H9 (cell line): ENCODE measurements at regions not wholly inside any gene's neighbourhood (a gene's known extent, or its start where the extent isn't known, plus 50 kb on each side); places are given as distances from the start of the nearest gene placed in this dataset.

ENCODE experiments used
- DNase-seq: peaks from one replicate; pipeline ENCODE4 v3.0.0-alpha.2; 2017
- H2AFZ ChIP-seq: one replicate; pipeline ENCODE4 v1.6.1; 2013; ENCODE audit warnings: mild to moderate bottlenecking, low read length, control low read depth, moderate library complexity
- H2AK5ac ChIP-seq: 2 replicates; pipeline ENCODE4 v1.6.1; 2013; ENCODE audit warnings: low read length, control low read depth, mixed read lengths; ENCODE audit not compliant: insufficient read length
- H2BK120ac ChIP-seq: one replicate; pipeline ENCODE4 v1.6.1; 2013; ENCODE audit warnings: low read depth, mild to moderate bottlenecking, low read length, control low read depth, inconsistent platforms; ENCODE audit not compliant: poor library complexity, severe bottlenecking
- H2BK12ac ChIP-seq: 2 replicates; pipeline ENCODE4 v1.6.1; 2013; ENCODE audit warnings: low read length, control low read depth, mixed read lengths, low read depth; ENCODE audit not compliant: insufficient read length
- H2BK15ac ChIP-seq: 2 replicates; pipeline ENCODE4 v1.6.1; 2013; ENCODE audit warnings: low read depth, low read length, control low read depth
- H2BK20ac ChIP-seq: one replicate; pipeline ENCODE4 v1.6.1; 2013; ENCODE audit warnings: low read depth, mild to moderate bottlenecking, low read length, control low read depth, inconsistent platforms; ENCODE audit not compliant: poor library complexity, severe bottlenecking
- H2BK5ac ChIP-seq: 2 replicates; pipeline ENCODE4 v1.6.1; 2013; ENCODE audit warnings: low read length, control low read depth, mixed read lengths; ENCODE audit not compliant: insufficient read length
- H3K14ac ChIP-seq: 2 replicates; pipeline ENCODE4 v1.6.1; 2013; ENCODE audit warnings: low read length, control low read depth; ENCODE audit not compliant: insufficient read depth
- H3K18ac ChIP-seq: 2 replicates; pipeline ENCODE4 v1.6.1; 2013; ENCODE audit warnings: low read depth, mild to moderate bottlenecking, mixed read lengths, low read length, control low read depth; ENCODE audit not compliant: insufficient read length
- H3K23ac ChIP-seq: 2 replicates; pipeline ENCODE4 v1.6.1; 2013; ENCODE audit warnings: low read length, control low read depth, mixed read lengths, low read depth; ENCODE audit not compliant: insufficient read length
- H3K23me2 ChIP-seq: 2 replicates; pipeline ENCODE4 v1.6.1; 2013; ENCODE audit warnings: low read depth, mild to moderate bottlenecking, mixed read lengths, low read length, control low read depth; ENCODE audit not compliant: insufficient read length, poor library complexity, severe bottlenecking
- H3K27ac ChIP-seq: 2 replicates; pipeline ENCODE4 v1.5.1; 2013; ENCODE audit warnings: low read length, control low read depth, mixed read lengths, low read depth; ENCODE audit not compliant: insufficient read length
- H3K27me3 ChIP-seq: 2 replicates; pipeline ENCODE4 v1.6.1; 2013; ENCODE audit warnings: low read length, control low read depth, inconsistent platforms; ENCODE audit not compliant: insufficient read depth
- H3K4ac ChIP-seq: 2 replicates; pipeline ENCODE4 v1.6.1; 2013; ENCODE audit warnings: low read depth, mild to moderate bottlenecking, control low read depth, inconsistent platforms, low read length, moderate library complexity
- H3K4me1 ChIP-seq: 2 replicates; pipeline ENCODE4 v1.6.1; 2013; ENCODE audit warnings: low read length, control low read depth, inconsistent platforms; ENCODE audit not compliant: insufficient read depth
- H3K4me2 ChIP-seq: 2 replicates; pipeline ENCODE4 v1.6.1; 2013; ENCODE audit warnings: low read length, control low read depth, mixed read lengths; ENCODE audit not compliant: insufficient read length, insufficient read depth
- H3K56ac ChIP-seq: 2 replicates; pipeline ENCODE4 v1.6.1; 2013; ENCODE audit warnings: low read depth, mild to moderate bottlenecking, mixed read lengths, low read length, control low read depth; ENCODE audit not compliant: insufficient read length
- H3K79me1 ChIP-seq: 2 replicates; pipeline ENCODE4 v1.6.1; 2013; ENCODE audit warnings: low read depth, mild to moderate bottlenecking, moderate library complexity, low read length, control low read depth, inconsistent platforms; ENCODE audit not compliant: insufficient read depth, poor library complexity, severe bottlenecking
- H3K79me2 ChIP-seq: 2 replicates; pipeline ENCODE4 v1.6.1; 2013; ENCODE audit warnings: low read length, control low read depth, inconsistent platforms; ENCODE audit not compliant: insufficient read depth
- H3K9ac ChIP-seq: 2 replicates; pipeline ENCODE4 v1.6.1; 2013; ENCODE audit warnings: low read length, control low read depth, mixed read lengths; ENCODE audit not compliant: insufficient read length; ENCODE audit errors: extremely low read depth
- H3K9me3 ChIP-seq: one replicate; pipeline ENCODE4 v1.6.1; 2013; ENCODE audit warnings: low read depth, low read length, inconsistent platforms; ENCODE audit not compliant: control insufficient read depth
- H3T11ph ChIP-seq: one replicate; pipeline ENCODE4 v1.6.1; 2013; ENCODE audit warnings: mild to moderate bottlenecking, low read length, control low read depth, inconsistent platforms
- H4K20me1 ChIP-seq: one replicate; pipeline ENCODE4 v1.6.1; 2013; ENCODE audit not compliant: control insufficient read depth, insufficient read length, insufficient read depth
- H4K5ac ChIP-seq: 2 replicates; pipeline ENCODE4 v1.6.1; 2013; ENCODE audit warnings: low read depth, mild to moderate bottlenecking, mixed read lengths, low read length, control low read depth; ENCODE audit not compliant: insufficient read length
- H4K8ac ChIP-seq: replicated peaks from 2 replicates; pipeline ENCODE4 v1.6.1; 2013; ENCODE audit warnings: low read length, control low read depth, mixed read lengths, low read depth; ENCODE audit not compliant: insufficient read length
- H4K91ac ChIP-seq: 2 replicates; pipeline ENCODE4 v1.6.1; 2013; ENCODE audit warnings: low read depth, mild to moderate bottlenecking, moderate library complexity, mixed read lengths, low read length, control low read depth; ENCODE audit not compliant: insufficient read length
- H3K27ac Mint-ChIP-seq, 3 experiments: 2 replicates in 2 of 3; 3 replicates in 1 of 3; pipeline ENCODE4 v1.8.0; 2020 to 2021; ENCODE audit warnings: mixed read lengths in 3 of 3, mild to moderate bottlenecking in 1 of 3, moderate library complexity in 1 of 3
- H3K27me3 Mint-ChIP-seq: 2 replicates; pipeline ENCODE4 v1.8.0; 2021; ENCODE audit warnings: low read depth, mild to moderate bottlenecking, moderate library complexity, mixed read lengths
- H3K36me3 Mint-ChIP-seq, 3 experiments: 2 replicates in 2 of 3; 3 replicates in 1 of 3; pipeline ENCODE4 v1.8.0; 2020 to 2021; ENCODE audit warnings: low read depth in 3 of 3, mixed read lengths in 3 of 3; ENCODE audit not compliant: insufficient read depth in 1 of 3
- H3K4me1 Mint-ChIP-seq, 2 experiments: 2 replicates each; pipeline ENCODE4 v1.8.0; 2020; ENCODE audit warnings: mixed read lengths in 2 of 2
- H3K4me3 Mint-ChIP-seq, 2 experiments: 2 replicates in 1 of 2; 3 replicates in 1 of 2; pipeline ENCODE4 v1.8.0; 2020 to 2021; ENCODE audit warnings: mild to moderate bottlenecking in 2 of 2, mixed read lengths in 2 of 2, moderate library complexity in 1 of 2
- H3K9me3 Mint-ChIP-seq, 2 experiments: 2 replicates in 1 of 2; 3 replicates in 1 of 2; pipeline ENCODE4 v1.8.0; 2020; ENCODE audit warnings: mild to moderate bottlenecking in 2 of 2, mixed read lengths in 2 of 2, moderate library complexity in 1 of 2
- WGBS: extraction: QIAGEN DNeasy Blood & Tissue Kit; methylation state at CpG from one replicate; pipeline ENCODE4 v1.1.7; 2013; ENCODE audit warnings: missing lambda C conversion rate, low lambda C conversion rate, mixed read lengths; ENCODE audit not compliant: insufficient read length; ENCODE audit errors: extremely low coverage; 5-methylcytosine and 5-hydroxymethylcytosine counted together
- TF ChIP-seq, protein P1 (sequence below): fragments of 200-600 bp; sonication (generic); conservative IDR thresholded peaks from 3 replicates; pipeline ENCODE4 v1.8.0; 2021; ENCODE audit warnings: antibody characterized with exemption, mild to moderate bottlenecking

DNA sequence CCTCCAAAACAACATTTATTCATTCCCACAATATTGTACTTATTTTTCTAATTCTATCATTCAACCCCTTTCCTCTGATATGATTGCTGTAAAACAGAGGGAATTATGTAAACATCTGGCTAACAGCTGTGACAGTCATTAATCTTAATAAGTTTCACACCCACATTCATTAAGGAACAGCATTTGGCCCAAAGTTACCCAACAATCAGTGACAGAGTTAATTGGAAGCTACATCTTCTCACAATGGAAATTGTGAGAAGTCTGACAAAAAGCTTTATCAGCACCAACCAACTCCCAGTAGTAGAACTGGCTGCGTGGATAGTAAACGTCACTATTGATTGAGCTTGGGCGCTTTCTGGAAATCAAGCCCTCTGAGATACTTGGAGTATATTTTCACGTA is 165.8 kb upstream of the SLC24A5 start:
- Histone ChIP-seq H3K79me2 (no peaks in the 10 kb centered on the region), H3K27me3 (no peaks in the 10 kb centered on the region), H3K14ac (no peak overlapping the region), H3K23ac (no peak overlapping the region), H2BK20ac (no peak overlapping the region), H4K91ac (no peak overlapping the region), H3K9ac (no peak overlapping the region), H4K20me1 (no peaks in the 10 kb centered on the region), H2BK120ac (no peak overlapping the region), H2AFZ (no peak overlapping the region), H3T11ph (no peak overlapping the region), H3K27ac (no peak overlapping the region), H3K4me2 (no peak overlapping the region), H4K5ac (no peak overlapping the region), H3K79me1 (no peaks in the 10 kb centered on the region), H3K18ac (no peak overlapping the region), H2BK12ac (no peak overlapping the region), H2BK15ac (no peak overlapping the region), H2AK5ac (no peak overlapping the region), H3K23me2 (no peaks in the 10 kb centered on the region), H3K4me1 (0 out of 2 replicates have a peak, but pooled peaks cover 4% of the 10 kb centered on the region), H3K56ac (no peak overlapping the region), H4K8ac (no peak overlapping the region), H3K9me3 (no peaks in the 10 kb centered on the region), H3K4ac (no peak overlapping the region), H2BK5ac (no peak overlapping the region)
- TF ChIP-seq, protein P1, sequence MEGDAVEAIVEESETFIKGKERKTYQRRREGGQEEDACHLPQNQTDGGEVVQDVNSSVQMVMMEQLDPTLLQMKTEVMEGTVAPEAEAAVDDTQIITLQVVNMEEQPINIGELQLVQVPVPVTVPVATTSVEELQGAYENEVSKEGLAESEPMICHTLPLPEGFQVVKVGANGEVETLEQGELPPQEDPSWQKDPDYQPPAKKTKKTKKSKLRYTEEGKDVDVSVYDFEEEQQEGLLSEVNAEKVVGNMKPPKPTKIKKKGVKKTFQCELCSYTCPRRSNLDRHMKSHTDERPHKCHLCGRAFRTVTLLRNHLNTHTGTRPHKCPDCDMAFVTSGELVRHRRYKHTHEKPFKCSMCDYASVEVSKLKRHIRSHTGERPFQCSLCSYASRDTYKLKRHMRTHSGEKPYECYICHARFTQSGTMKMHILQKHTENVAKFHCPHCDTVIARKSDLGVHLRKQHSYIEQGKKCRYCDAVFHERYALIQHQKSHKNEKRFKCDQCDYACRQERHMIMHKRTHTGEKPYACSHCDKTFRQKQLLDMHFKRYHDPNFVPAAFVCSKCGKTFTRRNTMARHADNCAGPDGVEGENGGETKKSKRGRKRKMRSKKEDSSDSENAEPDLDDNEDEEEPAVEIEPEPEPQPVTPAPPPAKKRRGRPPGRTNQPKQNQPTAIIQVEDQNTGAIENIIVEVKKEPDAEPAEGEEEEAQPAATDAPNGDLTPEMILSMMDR: no peak
- WGBS: no CpG with 5 or more reads among the region's 4 CpGs
- Mint-ChIP-seq H3K4me3 (no peak overlapping the region), H3K36me3 (0 out of 7 replicates have a peak, but pooled peaks cover 0 to 2% (median 0%) of the 10 kb centered on the region in 3 experiments), H3K27ac (no peak overlapping the region; a peak in 1 of 7 replicates), H3K9me3 (no peaks in the 10 kb centered on the region; a peak in 1 of 5 replicates), H3K4me1 (peaks cover 32 to 46% of the 10 kb centered on the region in 2 experiments), H3K27me3 (no peaks in the 10 kb centered on the region)
- DNase-seq: no peak
